GM12878 (cell line): ENCODE measurements at regions not wholly inside any gene's neighbourhood (a gene's known extent, or its start where the extent isn't known, plus 50 kb on each side); places are given as distances from the start of the nearest gene placed in this dataset.

Source experiments
- ATAC-seq: fragments of 200-7000 bp; cut with Tn5 transposase; 3 replicates; pipeline ENCODE4 v1.9.1; 2020; ENCODE audit warnings: mild to moderate bottlenecking, moderate library complexity
- BruUV-seq: library from RNA; stranded (reverse); fragments of 400-500 nt; replicated peaks from 2 replicates; lab custom pipeline; 2021; lab: Mats Ljungman, UMichigan
- CTCF ChIA-PET: fragments of 300-600 bp; sonication (Branson Sonifier 250); formaldehyde crosslinking; extraction: SDS; loops from one replicate; lab custom pipeline; 2021; ENCODE audit warnings: inconsistent platforms; lab: Yijun Ruan, JAX
- POLR2A ChIA-PET: fragments of 350-600 bp; formaldehyde crosslinking; extraction: SDS; loops from one replicate; lab custom pipeline; 2021; ENCODE audit warnings: inconsistent platforms; lab: Charles Lee
- RAD21 ChIA-PET: fragments of 300-600 bp; sonication (Branson Sonifier 250); formaldehyde crosslinking; loops from one replicate; lab custom pipeline; 2023; ENCODE audit warnings: antibody characterized with exemption; ENCODE audit not compliant: unreplicated experiment; lab: Charles Lee
- SMC1A ChIA-PET: fragments of 300-600 bp; sonication (Branson Sonifier 250); formaldehyde crosslinking; loops from one replicate; lab custom pipeline; 2023; ENCODE audit not compliant: unreplicated experiment, uncharacterized antibody; lab: Charles Lee
- DNase-seq: peaks from one replicate; pipeline ENCODE4 v3.0.0-alpha.2; 2011; ENCODE audit warnings: low read depth, low spot score
- FAIRE-seq: peaks from 3 replicates; lab custom pipeline; 2011; peaks lifted over from hg19 to GRCh38; lab: Jason Lieb, UNC
- H2AFZ ChIP-seq: 2 replicates; pipeline ENCODE4 v1.6.0; 2011; ENCODE audit warnings: low read depth, low read length, control low read depth; ENCODE audit not compliant: control insufficient read depth
- H3K27ac ChIP-seq: 2 replicates; pipeline ENCODE4 v1.5.1; 2011; ENCODE audit warnings: control low read depth; ENCODE audit not compliant: control insufficient read depth, insufficient read depth
- H3K27me3 ChIP-seq, 2 experiments: replicated peaks in 1 of 2; 2 replicates each; pipeline versions ENCODE4 v1.6.0 to v1.6.1; 2011; ENCODE audit warnings: low read length in 1 of 2; ENCODE audit not compliant: control insufficient read depth in 2 of 2, insufficient read depth in 2 of 2
- H3K36me3 ChIP-seq, 2 experiments: 2 replicates each; pipeline ENCODE4 v1.5.1; 2011; ENCODE audit warnings: low read length in 1 of 2; ENCODE audit not compliant: control insufficient read depth in 2 of 2, insufficient read depth in 2 of 2
- H3K4me1 ChIP-seq: 2 replicates; pipeline ENCODE4 v1.6.1; 2011; ENCODE audit warnings: mild to moderate bottlenecking, low read length, moderate library complexity, mixed read lengths; ENCODE audit not compliant: control insufficient read depth, insufficient read depth
- H3K4me2 ChIP-seq: 2 replicates; pipeline ENCODE4 v1.6.0; 2011; ENCODE audit warnings: control low read depth; ENCODE audit not compliant: control insufficient read depth, insufficient read depth
- H3K4me3 ChIP-seq: fragments of 200-600 bp; sonication (generic); 2 replicates; pipeline ENCODE4 v1.5.1; 2016
- H3K79me2 ChIP-seq: 2 replicates; pipeline ENCODE4 v1.6.0; 2011; ENCODE audit warnings: low read length; ENCODE audit not compliant: control insufficient read depth, insufficient read depth
- H3K9ac ChIP-seq: 2 replicates; pipeline ENCODE4 v1.8.0; 2011; ENCODE audit warnings: low read length, control low read depth, mixed read lengths; ENCODE audit not compliant: control insufficient read depth, insufficient read depth
- H3K9me3 ChIP-seq: replicated peaks from 3 replicates; pipeline ENCODE4 v1.5.1; 2011; ENCODE audit warnings: mild to moderate bottlenecking, low read length; ENCODE audit not compliant: control insufficient read depth, insufficient read depth
- H4K20me1 ChIP-seq: 2 replicates; pipeline ENCODE4 v1.6.0; 2011; ENCODE audit not compliant: control insufficient read depth, insufficient read depth
- ATF7 ChIP-seq: fragments of 450-650 bp; IDR thresholded peaks from 2 replicates; pipeline ENCODE4 v1.6.1; 2016; ENCODE audit warnings: low read depth, mild to moderate bottlenecking
- BHLHE40 ChIP-seq, 2 experiments: fragments of 450-650 bp in 1 of 2; IDR thresholded peaks; 2 replicates each; pipeline ENCODE4 v1.6.1; 2011 to 2017; ENCODE audit warnings: low read depth in 2 of 2, borderline replicate concordance in 1 of 2, improper control_type of control experiment in 1 of 2, low read length in 1 of 2, mild to moderate bottlenecking in 1 of 2
- CBFB ChIP-seq: IDR thresholded peaks from 2 replicates; pipeline ENCODE4 v1.6.1; 2016; ENCODE audit warnings: antibody characterized with exemption, low read depth
- EED ChIP-seq: sonication (generic); IDR thresholded peaks from 2 replicates; pipeline ENCODE4 v1.6.1; 2016; ENCODE audit warnings: antibody characterized with exemption, low read depth
- KLF5 ChIP-seq: fragments of 450-650 bp; IDR thresholded peaks from 2 replicates; pipeline ENCODE4 v1.6.1; 2014; ENCODE audit warnings: mild to moderate bottlenecking; ENCODE audit not compliant: partially characterized antibody
- NFIC ChIP-seq: IDR thresholded peaks from 2 replicates; pipeline ENCODE4 v1.6.1; 2012; ENCODE audit warnings: low read depth, mild to moderate bottlenecking, inconsistent platforms, low read length, moderate library complexity
- PAX8 ChIP-seq: fragments of 450-650 bp; IDR thresholded peaks from 2 replicates; pipeline ENCODE4 v1.6.1; 2017; ENCODE audit warnings: mild to moderate bottlenecking, moderate library complexity
- SMAD1 ChIP-seq: fragments of 450-650 bp; IDR thresholded peaks from 2 replicates; pipeline ENCODE4 v1.6.1; 2018; ENCODE audit warnings: mild to moderate bottlenecking, low read depth; ENCODE audit not compliant: partially characterized antibody
- YBX1 ChIP-seq: fragments of 450-650 bp; IDR thresholded peaks from 2 replicates; pipeline ENCODE4 v1.6.1; 2016; ENCODE audit warnings: antibody characterized with exemption
- ZNF274 ChIP-seq: IDR thresholded peaks from one replicate; pipeline ENCODE4 v1.8.0; 2011; ENCODE audit not compliant: insufficient read length, insufficient read depth
- ZSCAN29 ChIP-seq: fragments of 450-650 bp; IDR thresholded peaks from 2 replicates; pipeline ENCODE4 v1.6.1; 2017; ENCODE audit warnings: mild to moderate bottlenecking, moderate library complexity
- WGBS: methylation state at CpG from one replicate; pipeline ENCODE4 v1.1.6; 2016; ENCODE audit warnings: low lambda C conversion rate; ENCODE audit not compliant: insufficient replicate concordance, insufficient coverage; ENCODE audit errors: missing lambda C conversion rate; 5-methylcytosine and 5-hydroxymethylcytosine counted together
- in situ Hi-C: fragments of 300-500 bp; cut with MboI; formaldehyde crosslinking; loops from 9 replicates; pipeline ENCODE4 v1.14.3; 2018; ENCODE audit warnings: mixed read lengths
- intact Hi-C: fragments of 100-400 bp; cut with micrococcal nuclease; formaldehyde crosslinking; loops from one replicate; pipeline ENCODE4 v1.14.2; 2022; ENCODE audit not compliant: unreplicated experiment
- TF ChIP-seq, protein P1 (sequence below): IDR thresholded peaks from 2 replicates; pipeline ENCODE4 v1.6.1; 2011; ENCODE audit warnings: borderline replicate concordance, low read depth, mild to moderate bottlenecking, moderate library complexity, mixed read lengths, low read length; ENCODE audit not compliant: insufficient read depth; ENCODE audit errors: extremely low read length
- TF ChIP-seq, protein P2 (sequence below): fragments of 450-650 bp; IDR thresholded peaks from 2 replicates; pipeline ENCODE4 v1.6.1; 2014; ENCODE audit warnings: mild to moderate bottlenecking
- TF ChIP-seq, protein P3 (sequence below): IDR thresholded peaks from 2 replicates; pipeline ENCODE4 v1.6.1; 2012; ENCODE audit warnings: mild to moderate bottlenecking, low read depth, low read length
- TF ChIP-seq, protein P4 (sequence below): IDR thresholded peaks from 2 replicates; pipeline ENCODE4 v1.6.1; 2011; ENCODE audit warnings: low read depth, mild to moderate bottlenecking, low read length, moderate library complexity, borderline replicate concordance; ENCODE audit errors: extremely low read depth

DNA sequence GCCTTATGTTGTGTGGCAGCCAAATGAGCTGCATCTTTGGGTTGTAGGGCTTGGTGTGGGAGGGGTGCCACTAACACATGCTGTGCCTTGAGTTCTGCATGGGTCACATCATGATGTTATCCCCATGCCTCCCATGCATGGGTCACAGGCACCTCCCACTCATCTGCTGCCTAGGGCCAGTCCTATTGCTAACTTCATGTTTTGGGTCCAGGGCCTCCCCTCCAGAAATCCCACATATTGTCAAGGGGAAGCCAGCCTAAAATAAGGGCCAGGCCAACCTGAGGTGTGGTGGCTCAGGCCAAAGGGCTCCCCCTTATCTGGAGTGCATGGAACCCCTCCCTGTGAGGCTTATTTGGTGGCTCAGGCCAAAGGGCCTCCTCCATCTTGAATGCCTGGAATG lies 299.0 kb downstream of the RPS24 start (continued):
- TF ChIP-seq, protein P1, sequence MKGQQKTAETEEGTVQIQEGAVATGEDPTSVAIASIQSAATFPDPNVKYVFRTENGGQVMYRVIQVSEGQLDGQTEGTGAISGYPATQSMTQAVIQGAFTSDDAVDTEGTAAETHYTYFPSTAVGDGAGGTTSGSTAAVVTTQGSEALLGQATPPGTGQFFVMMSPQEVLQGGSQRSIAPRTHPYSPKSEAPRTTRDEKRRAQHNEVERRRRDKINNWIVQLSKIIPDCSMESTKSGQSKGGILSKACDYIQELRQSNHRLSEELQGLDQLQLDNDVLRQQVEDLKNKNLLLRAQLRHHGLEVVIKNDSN = no peak
- TF ChIP-seq ZSCAN29 = no peak
- no peak for TF ChIP-seq CBFB
- no peak for TF ChIP-seq KLF5
- no peak for TF ChIP-seq PAX8

DNA sequence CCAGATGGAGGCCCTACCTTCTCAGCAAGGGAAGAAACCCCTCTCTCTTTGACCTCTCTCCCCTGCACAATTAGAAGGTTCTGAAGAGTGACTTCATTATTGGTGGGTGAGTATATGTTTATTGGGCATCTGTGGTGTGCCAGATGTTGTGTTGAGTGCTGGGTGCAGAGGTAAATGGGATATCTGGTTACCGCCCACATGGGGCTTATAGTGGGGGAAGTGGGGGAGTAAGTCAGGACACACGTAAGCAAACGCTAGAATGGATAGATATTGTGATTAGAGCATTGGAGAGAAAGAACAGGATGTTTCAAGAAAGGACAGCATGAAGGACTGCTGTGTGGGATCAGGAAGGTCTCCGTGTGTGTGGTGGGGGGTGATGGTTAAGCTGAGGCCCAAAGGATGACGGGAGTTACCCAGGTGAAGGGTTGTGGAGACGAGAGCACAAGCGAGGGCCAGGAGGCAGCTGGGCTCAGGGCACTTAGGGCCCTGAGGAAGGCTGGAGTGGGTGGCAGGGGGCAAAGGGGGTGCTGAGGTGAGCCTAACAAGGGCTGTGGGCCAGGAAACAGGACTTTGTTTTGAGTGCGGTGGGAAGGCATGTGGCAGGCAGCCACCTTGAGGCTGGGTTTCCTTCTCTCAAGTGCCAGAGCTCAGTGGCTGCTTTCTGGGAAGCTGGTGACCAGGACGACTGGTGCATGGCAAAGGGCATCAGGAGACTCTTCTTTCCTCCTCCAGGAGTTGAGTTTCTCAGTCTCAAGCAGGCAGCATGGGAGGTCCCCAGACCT lies 299.9 kb downstream of the RPS24 start:
- H3K27ac ChIP-seq = no peak overlapping the region
- H3K36me3 ChIP-seq = no peaks in the 10 kb centered on the region
- ChIA-PET CTCF (no interaction called here), SMC1A (no interaction called here), POLR2A (no interaction called here), RAD21 (no interaction called here)
- no peak overlapping the region for H3K4me3 ChIP-seq
- H3K79me2 ChIP-seq = no peaks in the 10 kb centered on the region
- no peak overlapping the region for H2AFZ ChIP-seq
- H3K9ac ChIP-seq = no peak overlapping the region
- H3K4me1 ChIP-seq = no peaks in the 10 kb centered on the region
- FAIRE-seq (no peak), DNase-seq (no peak), ATAC-seq (no peak)
- intact Hi-C loops (no loop called here), in situ Hi-C loops (no loop called here)
- H3K9me3 ChIP-seq = no peaks in the 10 kb centered on the region
- H3K27me3 ChIP-seq = no peaks in the 10 kb centered on the region; a peak in 3 of 4 replicates
- no peaks in the 10 kb centered on the region for H4K20me1 ChIP-seq
- BruUV-seq = no TSS peak
- 35% methylated on average over 9 of the region's 9 CpGs for WGBS
- H3K4me2 ChIP-seq = no peak overlapping the region
- TF ChIP-seq ZNF274 = no peak
- TF ChIP-seq, protein P2, sequence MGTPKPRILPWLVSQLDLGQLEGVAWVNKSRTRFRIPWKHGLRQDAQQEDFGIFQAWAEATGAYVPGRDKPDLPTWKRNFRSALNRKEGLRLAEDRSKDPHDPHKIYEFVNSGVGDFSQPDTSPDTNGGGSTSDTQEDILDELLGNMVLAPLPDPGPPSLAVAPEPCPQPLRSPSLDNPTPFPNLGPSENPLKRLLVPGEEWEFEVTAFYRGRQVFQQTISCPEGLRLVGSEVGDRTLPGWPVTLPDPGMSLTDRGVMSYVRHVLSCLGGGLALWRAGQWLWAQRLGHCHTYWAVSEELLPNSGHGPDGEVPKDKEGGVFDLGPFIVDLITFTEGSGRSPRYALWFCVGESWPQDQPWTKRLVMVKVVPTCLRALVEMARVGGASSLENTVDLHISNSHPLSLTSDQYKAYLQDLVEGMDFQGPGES = no peak
- no peak for TF ChIP-seq SMAD1
- TF ChIP-seq ATF7 = no peak
- no peak for TF ChIP-seq YBX1
- TF ChIP-seq, protein P3, sequence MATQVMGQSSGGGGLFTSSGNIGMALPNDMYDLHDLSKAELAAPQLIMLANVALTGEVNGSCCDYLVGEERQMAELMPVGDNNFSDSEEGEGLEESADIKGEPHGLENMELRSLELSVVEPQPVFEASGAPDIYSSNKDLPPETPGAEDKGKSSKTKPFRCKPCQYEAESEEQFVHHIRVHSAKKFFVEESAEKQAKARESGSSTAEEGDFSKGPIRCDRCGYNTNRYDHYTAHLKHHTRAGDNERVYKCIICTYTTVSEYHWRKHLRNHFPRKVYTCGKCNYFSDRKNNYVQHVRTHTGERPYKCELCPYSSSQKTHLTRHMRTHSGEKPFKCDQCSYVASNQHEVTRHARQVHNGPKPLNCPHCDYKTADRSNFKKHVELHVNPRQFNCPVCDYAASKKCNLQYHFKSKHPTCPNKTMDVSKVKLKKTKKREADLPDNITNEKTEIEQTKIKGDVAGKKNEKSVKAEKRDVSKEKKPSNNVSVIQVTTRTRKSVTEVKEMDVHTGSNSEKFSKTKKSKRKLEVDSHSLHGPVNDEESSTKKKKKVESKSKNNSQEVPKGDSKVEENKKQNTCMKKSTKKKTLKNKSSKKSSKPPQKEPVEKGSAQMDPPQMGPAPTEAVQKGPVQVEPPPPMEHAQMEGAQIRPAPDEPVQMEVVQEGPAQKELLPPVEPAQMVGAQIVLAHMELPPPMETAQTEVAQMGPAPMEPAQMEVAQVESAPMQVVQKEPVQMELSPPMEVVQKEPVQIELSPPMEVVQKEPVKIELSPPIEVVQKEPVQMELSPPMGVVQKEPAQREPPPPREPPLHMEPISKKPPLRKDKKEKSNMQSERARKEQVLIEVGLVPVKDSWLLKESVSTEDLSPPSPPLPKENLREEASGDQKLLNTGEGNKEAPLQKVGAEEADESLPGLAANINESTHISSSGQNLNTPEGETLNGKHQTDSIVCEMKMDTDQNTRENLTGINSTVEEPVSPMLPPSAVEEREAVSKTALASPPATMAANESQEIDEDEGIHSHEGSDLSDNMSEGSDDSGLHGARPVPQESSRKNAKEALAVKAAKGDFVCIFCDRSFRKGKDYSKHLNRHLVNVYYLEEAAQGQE = no peak
- TF ChIP-seq BHLHE40 (IDR thresholded peaks at IDR 0.05; ENCODE audit: borderline replicate concordance in 1 of 2, low read depth in 2 of 2, low read length in 1 of 2) = no peak
- no peak for TF ChIP-seq NFIC
- no peak for TF ChIP-seq EED
- TF ChIP-seq, protein P1 = no peak
- TF ChIP-seq, protein P4, sequence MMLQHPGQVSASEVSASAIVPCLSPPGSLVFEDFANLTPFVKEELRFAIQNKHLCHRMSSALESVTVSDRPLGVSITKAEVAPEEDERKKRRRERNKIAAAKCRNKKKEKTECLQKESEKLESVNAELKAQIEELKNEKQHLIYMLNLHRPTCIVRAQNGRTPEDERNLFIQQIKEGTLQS = no peak
